Omental fat pad (tissue), 3 donors: ENCODE measurements at regions not wholly inside any gene's neighbourhood (a gene's known extent, or its start where the extent isn't known, plus 50 kb on each side); places are given as distances from the start of the nearest gene placed in this dataset.

Source experiments
- ATAC-seq: fragments of 150-250 bp; one replicate; pipeline ENCODE4 v1.9.1; 2016; ENCODE audit warnings: mild to moderate bottlenecking, moderate library complexity; ENCODE audit not compliant: low FRiP score
- DNase-seq: peaks from one replicate; pipeline ENCODE4 v3.0.0-alpha.2; 2019; ENCODE audit warnings: low spot score
- TF ChIP-seq, protein P1 (sequence below), 3 donors: fragments of 450-650 bp; IDR thresholded peaks; one replicate each; pipeline ENCODE4 v1.5.1; 2016 to 2017; ENCODE audit warnings: antibody characterized with exemption in 3 of 3, mild to moderate bottlenecking in 3 of 3, moderate library complexity in 2 of 3

DNA sequence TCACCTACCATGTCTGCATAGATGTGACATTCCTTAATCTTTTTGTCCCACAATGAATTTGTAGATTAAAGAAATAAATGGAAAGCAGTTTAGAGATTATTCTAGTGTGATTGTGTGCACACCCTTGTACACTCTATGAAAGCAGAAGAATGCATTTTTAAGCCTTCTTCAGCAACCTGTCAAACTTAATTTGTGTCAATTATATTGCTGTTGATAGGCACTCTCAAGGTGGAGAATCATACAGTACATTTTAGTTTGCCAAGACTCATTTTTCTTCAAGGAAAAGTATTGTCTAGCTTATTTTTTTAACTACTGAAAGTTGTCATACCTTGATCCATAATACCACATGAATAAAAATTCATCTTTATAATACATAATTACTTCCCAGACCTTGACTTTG lies 1898.9 kb downstream of the OLFM4 start:
- no peak for ATAC-seq
- TF ChIP-seq, protein P1, sequence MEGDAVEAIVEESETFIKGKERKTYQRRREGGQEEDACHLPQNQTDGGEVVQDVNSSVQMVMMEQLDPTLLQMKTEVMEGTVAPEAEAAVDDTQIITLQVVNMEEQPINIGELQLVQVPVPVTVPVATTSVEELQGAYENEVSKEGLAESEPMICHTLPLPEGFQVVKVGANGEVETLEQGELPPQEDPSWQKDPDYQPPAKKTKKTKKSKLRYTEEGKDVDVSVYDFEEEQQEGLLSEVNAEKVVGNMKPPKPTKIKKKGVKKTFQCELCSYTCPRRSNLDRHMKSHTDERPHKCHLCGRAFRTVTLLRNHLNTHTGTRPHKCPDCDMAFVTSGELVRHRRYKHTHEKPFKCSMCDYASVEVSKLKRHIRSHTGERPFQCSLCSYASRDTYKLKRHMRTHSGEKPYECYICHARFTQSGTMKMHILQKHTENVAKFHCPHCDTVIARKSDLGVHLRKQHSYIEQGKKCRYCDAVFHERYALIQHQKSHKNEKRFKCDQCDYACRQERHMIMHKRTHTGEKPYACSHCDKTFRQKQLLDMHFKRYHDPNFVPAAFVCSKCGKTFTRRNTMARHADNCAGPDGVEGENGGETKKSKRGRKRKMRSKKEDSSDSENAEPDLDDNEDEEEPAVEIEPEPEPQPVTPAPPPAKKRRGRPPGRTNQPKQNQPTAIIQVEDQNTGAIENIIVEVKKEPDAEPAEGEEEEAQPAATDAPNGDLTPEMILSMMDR (IDR thresholded peaks at IDR 0.05): no peak
- no peak for DNase-seq

DNA sequence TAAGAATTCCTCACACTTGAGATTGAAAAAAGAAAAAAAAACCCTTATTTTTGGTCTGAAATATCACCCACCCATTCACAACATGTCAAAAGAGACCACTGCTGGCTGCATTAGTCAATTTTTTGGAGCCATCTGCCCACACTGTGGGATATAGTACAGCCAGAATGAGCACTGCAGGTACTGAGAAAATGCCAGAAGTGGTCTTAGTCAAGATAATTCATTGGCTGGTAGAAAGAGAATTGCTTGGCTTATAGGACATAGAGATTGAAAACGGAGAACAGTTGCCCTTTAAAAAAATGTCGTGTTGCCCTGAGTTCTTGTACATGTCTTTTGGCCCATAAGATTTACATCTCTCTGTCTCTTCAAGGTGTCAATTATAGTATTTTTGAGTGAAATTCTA lies 1899.5 kb downstream of the OLFM4 start:
- TF ChIP-seq, protein P1 (IDR thresholded peaks at IDR 0.05): no peak
- no peak for ATAC-seq
- no peak for DNase-seq

DNA sequence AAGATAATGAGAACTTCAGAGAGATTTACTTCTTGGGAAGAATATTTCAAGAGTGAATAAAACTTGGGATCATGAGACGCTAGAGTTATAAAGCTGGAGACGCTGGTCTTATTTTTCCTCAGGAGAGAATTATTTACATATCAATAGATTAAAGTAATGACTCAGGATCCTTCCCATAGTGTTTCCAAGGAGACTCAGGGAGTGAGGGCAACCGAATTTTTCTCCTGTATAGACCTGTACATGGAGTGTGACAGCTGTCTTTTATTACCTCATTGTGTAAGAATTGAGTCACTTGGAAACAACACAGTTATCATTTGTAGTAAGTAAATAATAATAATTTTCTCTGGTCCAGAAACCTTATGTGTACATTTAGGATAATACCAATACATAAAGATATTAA lies 1905.5 kb downstream of the OLFM4 start:
- TF ChIP-seq, protein P1 (IDR thresholded peaks at IDR 0.05): no peak
- ATAC-seq (no peak), DNase-seq (no peak)

DNA sequence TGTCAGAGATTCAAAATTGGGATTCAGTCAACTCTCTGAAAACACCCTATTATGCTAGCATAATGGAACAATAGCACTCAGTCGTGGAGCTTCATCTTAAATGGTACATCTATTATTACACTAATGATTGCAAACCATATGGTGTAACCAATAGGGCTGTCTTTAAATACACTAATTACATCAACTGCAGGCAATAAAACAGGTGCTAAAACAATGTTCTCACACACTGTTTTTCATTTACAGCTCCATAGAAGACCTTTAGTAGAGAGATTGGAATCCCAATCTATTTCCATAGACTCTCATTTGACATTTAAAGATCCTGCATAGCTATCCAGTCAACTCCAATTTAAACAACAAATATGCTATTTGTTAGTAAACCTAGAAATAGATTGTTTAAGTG lies 1917.4 kb downstream of the OLFM4 start:
- no peak for ATAC-seq
- no peak for DNase-seq
- TF ChIP-seq, protein P1 (IDR thresholded peaks at IDR 0.05): no peak

DNA sequence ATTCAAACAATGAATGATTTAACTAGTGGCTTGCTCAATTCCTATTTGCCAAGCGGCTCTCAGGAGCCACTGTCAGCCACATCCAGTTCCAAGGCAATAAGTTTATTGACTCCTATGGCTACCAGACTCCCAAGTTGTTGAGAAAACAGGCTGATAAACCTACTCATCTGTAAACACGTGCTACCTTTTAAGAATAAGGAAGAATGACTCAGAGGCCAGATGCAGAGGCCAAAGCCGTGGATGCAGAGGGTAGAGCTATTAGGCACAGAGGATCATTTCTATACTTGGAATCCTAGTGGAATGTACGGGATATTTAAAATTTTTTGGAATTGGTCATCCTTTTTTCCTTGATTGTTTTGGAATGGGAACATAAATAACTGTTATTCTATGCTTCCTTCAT lies 1921.1 kb downstream of the OLFM4 start:
- DNase-seq (no peak), ATAC-seq (no peak)
- TF ChIP-seq, protein P1 (IDR thresholded peaks at IDR 0.05): no peak

DNA sequence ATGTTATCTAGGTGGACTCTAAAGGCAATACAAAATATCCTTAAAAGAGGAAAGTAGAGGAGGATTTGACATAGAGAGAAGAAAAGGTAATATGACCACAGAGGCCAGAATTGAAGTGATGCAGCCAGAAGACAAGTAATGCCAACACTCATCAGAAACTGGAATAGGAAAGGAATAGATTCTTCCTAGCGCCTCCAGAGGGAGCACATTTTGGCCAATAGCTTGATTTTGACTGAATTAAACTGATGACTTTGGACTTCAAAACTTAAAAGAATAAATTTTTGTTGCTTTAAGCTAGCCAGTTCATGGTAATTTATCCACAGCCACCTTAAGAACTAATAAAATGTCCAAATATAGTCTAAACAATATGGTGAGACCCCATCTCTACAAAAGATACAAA lies 1921.9 kb downstream of the OLFM4 start:
- ATAC-seq (no peak), DNase-seq (no peak)
- TF ChIP-seq, protein P1 (IDR thresholded peaks at IDR 0.05): no peak

DNA sequence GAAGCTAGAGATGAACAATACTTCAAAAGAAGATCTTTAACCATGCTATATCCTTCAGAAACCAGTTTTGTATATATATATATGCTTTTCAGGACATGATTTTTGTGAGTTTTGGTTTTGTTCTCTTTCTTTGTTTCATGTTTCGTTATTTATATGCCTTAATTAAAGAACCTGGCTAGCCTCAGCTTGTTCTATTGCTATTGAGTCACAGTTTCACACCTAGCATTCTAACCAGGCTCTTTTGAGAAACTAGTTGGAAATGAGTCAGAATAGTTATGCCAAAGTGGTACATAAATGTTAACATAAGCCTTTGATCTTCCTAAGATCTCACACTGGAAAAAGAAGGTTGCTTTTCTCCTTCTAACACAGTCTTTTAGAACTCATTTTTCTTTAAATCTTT lies 1925.2 kb downstream of the OLFM4 start:
- DNase-seq (no peak), ATAC-seq (no peak)
- TF ChIP-seq, protein P1 (IDR thresholded peaks at IDR 0.05): no peak
